ENCODE measurements at regions not wholly inside any gene's neighbourhood (a gene's known extent, or its start where the extent isn't known, plus 50 kb on each side); places are given as distances from the start of the nearest gene placed in this dataset.
"Not testable (repeated sequence)": the region's sequence is repeated elsewhere in the genome, so short reads cannot be mapped to it uniquely, and the experiment has no call there.

DNA sequence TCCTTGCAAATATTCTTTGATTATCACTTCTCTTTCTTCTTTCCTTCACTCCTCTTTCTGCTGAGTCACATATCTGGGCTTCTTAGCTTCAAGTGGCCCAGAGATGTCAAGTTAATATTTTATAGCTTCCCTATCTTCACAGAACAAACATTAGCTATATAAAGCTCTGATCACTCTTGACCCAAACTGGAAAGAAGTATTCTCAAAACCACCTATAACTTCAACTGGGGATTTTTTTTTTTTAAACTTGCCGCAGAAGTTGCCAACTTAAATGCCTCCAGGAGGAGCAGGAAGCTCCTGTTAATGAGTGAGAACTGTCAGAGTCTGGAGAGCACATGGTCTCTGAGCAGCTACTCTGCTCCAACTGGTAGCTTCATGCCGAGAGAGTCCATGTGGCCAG, 233.3 kb upstream of the EDNRA start:
- no peaks in the 10 kb centered on the region for H3K36me3 ChIP-seq (ENCODE audit: control insufficient read depth in 2 of 2, insufficient read depth in 1 of 2, low read length in 2 of 2)
- H3K9me3 ChIP-seq (ENCODE audit: control insufficient read depth, insufficient read depth, low read depth, low read length) = no peaks in the 10 kb centered on the region
- H3K4me3 ChIP-seq (ENCODE audit: low read depth, low read length) = no peak overlapping the region
- TF ChIP-seq ZNF266 (tag by site-specific recombination; IDR thresholded peaks at IDR 0.05; ENCODE audit: low read depth) (no peak), ZNF610 (tag by site-specific recombination; IDR thresholded peaks at IDR 0.05; ENCODE audit: borderline replicate concordance) (no peak), KLF7 (tag by site-specific recombination; IDR thresholded peaks at IDR 0.05; ENCODE audit: borderline replicate concordance) (no peak), ZNF501 (tag by site-specific recombination; IDR thresholded peaks at IDR 0.05) (no peak)
- ChIA-PET CTCF (interaction anchor here (0.6 kb wide), 1 partner anchor 8 kb away, joined by 3 read pairs; no protein-coding TSS in a partner anchor), POLR2A (no interaction called here)
- no peak overlapping the region for H3K27ac ChIP-seq (ENCODE audit: extremely low read depth, low read depth, low read length)
- no peaks in the 10 kb centered on the region for H3K4me1 ChIP-seq (ENCODE audit: control insufficient read depth, insufficient read depth, low read length)

DNA sequence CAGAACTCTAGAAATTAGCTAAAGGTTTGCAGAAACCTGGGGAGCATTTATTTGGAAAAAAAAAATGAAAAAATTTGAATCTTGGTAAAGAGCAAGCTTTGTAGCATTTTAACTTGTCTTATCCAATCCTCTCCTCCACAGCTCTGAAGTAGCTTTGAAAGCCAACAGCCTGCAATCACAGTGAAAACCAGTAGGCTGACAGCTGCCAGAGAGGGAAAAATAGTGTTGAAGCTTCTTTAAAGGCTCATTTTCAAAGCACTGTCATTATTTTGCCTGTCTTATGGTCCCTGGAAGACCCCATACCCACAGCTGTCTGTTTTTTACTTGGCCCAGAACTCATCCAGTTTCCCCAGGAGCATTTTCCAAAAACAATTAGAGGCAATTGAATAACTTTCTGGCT, 230.8 kb upstream of the EDNRA start:
- POLR2A ChIA-PET = no interaction called here
- Histone ChIP-seq H3K27ac (ENCODE audit: extremely low read depth, low read depth, low read length) (no peak overlapping the region), H3K4me1 (ENCODE audit: control insufficient read depth, insufficient read depth, low read length) (no peaks in the 10 kb centered on the region), H3K9me3 (ENCODE audit: control insufficient read depth, insufficient read depth, low read depth, low read length) (no peaks in the 10 kb centered on the region), H3K4me3 (ENCODE audit: low read depth, low read length) (no peak overlapping the region), H3K36me3 (ENCODE audit: control insufficient read depth in 2 of 2, insufficient read depth in 1 of 2, low read length in 2 of 2) (no peaks in the 10 kb centered on the region)
- no peak for TF ChIP-seq KLF1 (tag by site-specific recombination; IDR thresholded peaks at IDR 0.05)
- TF ChIP-seq MZF1 (tag by site-specific recombination; IDR thresholded peaks at IDR 0.05; ENCODE audit: borderline replicate concordance) = no peak
- TF ChIP-seq, protein P1, sequence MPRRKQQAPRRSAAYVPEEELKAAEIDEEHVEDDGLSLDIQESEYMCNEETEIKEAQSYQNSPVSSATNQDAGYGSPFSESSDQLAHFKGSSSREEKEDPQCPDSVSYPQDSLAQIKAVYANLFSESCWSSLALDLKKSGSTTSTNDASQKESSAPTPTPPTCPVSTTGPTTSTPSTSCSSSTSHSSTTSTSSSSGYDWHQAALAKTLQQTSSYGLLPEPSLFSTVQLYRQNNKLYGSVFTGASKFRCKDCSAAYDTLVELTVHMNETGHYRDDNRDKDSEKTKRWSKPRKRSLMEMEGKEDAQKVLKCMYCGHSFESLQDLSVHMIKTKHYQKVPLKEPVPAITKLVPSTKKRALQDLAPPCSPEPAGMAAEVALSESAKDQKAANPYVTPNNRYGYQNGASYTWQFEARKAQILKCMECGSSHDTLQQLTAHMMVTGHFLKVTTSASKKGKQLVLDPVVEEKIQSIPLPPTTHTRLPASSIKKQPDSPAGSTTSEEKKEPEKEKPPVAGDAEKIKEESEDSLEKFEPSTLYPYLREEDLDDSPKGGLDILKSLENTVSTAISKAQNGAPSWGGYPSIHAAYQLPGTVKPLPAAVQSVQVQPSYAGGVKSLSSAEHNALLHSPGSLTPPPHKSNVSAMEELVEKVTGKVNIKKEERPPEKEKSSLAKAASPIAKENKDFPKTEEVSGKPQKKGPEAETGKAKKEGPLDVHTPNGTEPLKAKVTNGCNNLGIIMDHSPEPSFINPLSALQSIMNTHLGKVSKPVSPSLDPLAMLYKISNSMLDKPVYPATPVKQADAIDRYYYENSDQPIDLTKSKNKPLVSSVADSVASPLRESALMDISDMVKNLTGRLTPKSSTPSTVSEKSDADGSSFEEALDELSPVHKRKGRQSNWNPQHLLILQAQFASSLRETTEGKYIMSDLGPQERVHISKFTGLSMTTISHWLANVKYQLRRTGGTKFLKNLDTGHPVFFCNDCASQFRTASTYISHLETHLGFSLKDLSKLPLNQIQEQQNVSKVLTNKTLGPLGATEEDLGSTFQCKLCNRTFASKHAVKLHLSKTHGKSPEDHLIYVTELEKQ (tag by site-specific recombination; IDR thresholded peaks at IDR 0.05; ENCODE audit: borderline replicate concordance) = no peak
- no peak for TF ChIP-seq ZNF610 (tag by site-specific recombination; IDR thresholded peaks at IDR 0.05; ENCODE audit: borderline replicate concordance)
- TF ChIP-seq SCRT1 (tag by site-specific recombination; IDR thresholded peaks at IDR 0.05; ENCODE audit: borderline replicate concordance) = no peak
- TF ChIP-seq, protein P2, sequence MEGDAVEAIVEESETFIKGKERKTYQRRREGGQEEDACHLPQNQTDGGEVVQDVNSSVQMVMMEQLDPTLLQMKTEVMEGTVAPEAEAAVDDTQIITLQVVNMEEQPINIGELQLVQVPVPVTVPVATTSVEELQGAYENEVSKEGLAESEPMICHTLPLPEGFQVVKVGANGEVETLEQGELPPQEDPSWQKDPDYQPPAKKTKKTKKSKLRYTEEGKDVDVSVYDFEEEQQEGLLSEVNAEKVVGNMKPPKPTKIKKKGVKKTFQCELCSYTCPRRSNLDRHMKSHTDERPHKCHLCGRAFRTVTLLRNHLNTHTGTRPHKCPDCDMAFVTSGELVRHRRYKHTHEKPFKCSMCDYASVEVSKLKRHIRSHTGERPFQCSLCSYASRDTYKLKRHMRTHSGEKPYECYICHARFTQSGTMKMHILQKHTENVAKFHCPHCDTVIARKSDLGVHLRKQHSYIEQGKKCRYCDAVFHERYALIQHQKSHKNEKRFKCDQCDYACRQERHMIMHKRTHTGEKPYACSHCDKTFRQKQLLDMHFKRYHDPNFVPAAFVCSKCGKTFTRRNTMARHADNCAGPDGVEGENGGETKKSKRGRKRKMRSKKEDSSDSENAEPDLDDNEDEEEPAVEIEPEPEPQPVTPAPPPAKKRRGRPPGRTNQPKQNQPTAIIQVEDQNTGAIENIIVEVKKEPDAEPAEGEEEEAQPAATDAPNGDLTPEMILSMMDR (tag by site-specific recombination; IDR thresholded peaks at IDR 0.05) = no peak
- no peak for TF ChIP-seq ZNF747 (tag by site-specific recombination; IDR thresholded peaks at IDR 0.05)
- TF ChIP-seq ZNF23 (tag by site-specific recombination; IDR thresholded peaks at IDR 0.05; ENCODE audit: borderline replicate concordance) = no peak
- no peak for TF ChIP-seq ZBTB1 (tag by site-specific recombination; IDR thresholded peaks at IDR 0.05)
- TF ChIP-seq ZNF791 (tag by site-specific recombination; IDR thresholded peaks at IDR 0.05) = no peak
- no peak for TF ChIP-seq ZNF214 (tag by site-specific recombination; IDR thresholded peaks at IDR 0.05; ENCODE audit: borderline replicate concordance)
- no peak for TF ChIP-seq ZNF768 (tag by site-specific recombination; IDR thresholded peaks at IDR 0.05)
- no peak for TF ChIP-seq ZNF701 (tag by site-specific recombination; IDR thresholded peaks at IDR 0.05)
- no peak for TF ChIP-seq ZNF266 (tag by site-specific recombination; IDR thresholded peaks at IDR 0.05; ENCODE audit: low read depth)
- TF ChIP-seq ZBTB20 (tag by site-specific recombination; IDR thresholded peaks at IDR 0.05) = no peak
- TF ChIP-seq, protein P3, sequence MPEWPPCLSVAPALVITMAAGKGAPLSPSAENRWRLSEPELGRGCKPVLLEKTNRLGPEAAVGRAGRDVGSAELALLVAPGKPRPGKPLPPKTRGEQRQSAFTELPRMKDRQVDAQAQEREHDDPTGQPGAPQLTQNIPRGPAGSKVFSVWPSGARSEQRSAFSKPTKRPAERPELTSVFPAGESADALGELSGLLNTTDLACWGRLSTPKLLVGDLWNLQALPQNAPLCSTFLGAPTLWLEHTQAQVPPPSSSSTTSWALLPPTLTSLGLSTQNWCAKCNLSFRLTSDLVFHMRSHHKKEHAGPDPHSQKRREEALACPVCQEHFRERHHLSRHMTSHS (tag by site-specific recombination; IDR thresholded peaks at IDR 0.05) = no peak
- TF ChIP-seq ZNF664 (tag by site-specific recombination; IDR thresholded peaks at IDR 0.05) = no peak
- CTCF ChIA-PET = interaction anchor here (0.7 kb wide), 1 partner anchor 98 kb away, joined by 3 read pairs; no protein-coding TSS in a partner anchor

DNA sequence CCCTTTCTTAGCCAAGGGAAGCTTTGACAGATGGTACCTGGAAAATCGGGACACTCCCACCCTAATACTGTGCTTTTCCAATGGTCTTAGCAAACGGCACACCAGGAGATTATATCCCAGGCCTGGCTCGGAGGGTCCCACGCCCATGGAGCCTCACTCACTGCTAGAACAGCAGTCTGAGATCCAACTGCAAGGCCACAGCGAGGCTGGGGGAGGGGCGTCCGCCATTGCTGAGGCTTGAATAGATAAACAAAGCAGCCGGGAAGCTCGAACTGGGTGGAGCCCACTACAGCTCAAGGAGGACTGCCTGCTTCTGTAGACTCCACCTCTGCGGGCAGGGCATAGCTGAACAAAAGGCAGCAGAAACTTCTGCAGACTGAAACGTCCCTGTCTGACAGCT, 225.6 kb upstream of the EDNRA start:
- H3K36me3 ChIP-seq (ENCODE audit: control insufficient read depth in 2 of 2, insufficient read depth in 1 of 2, low read length in 2 of 2); POLR2A ChIA-PET; H3K27ac ChIP-seq (ENCODE audit: extremely low read depth, low read depth, low read length); CTCF ChIA-PET; H3K9me3 ChIP-seq (ENCODE audit: control insufficient read depth, insufficient read depth, low read depth, low read length); H3K4me1 ChIP-seq (ENCODE audit: control insufficient read depth, insufficient read depth, low read length); H3K4me3 ChIP-seq (ENCODE audit: low read depth, low read length): not testable (repeated sequence)

DNA sequence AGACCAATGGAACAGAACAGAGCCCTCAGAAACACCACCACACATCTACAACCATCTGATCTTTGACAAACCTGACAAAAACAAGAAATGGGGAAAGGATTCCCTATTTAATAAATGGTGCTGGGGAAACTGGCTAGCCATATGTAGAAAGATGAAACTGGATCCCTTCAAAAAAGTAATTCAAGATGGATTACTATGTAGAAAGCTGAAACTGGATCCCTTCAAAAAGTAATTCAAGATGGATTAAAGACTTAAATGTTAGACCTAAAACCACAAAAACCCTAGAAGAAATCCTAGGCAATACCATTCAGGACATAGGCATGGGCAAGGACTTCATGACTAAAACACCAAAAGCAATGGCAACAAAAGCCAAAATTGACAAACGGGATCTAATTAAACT, 221.6 kb upstream of the EDNRA start:
- CTCF ChIA-PET; H3K36me3 ChIP-seq (ENCODE audit: control insufficient read depth in 2 of 2, insufficient read depth in 1 of 2, low read length in 2 of 2); H3K9me3 ChIP-seq (ENCODE audit: control insufficient read depth, insufficient read depth, low read depth, low read length); H3K4me1 ChIP-seq (ENCODE audit: control insufficient read depth, insufficient read depth, low read length); POLR2A ChIA-PET; H3K4me3 ChIP-seq (ENCODE audit: low read depth, low read length); H3K27ac ChIP-seq (ENCODE audit: extremely low read depth, low read depth, low read length): not testable (repeated sequence)

Measured in HEK293 (cell line).